HG02840 (cell line): ENCODE measurements at regions not wholly inside any gene's neighbourhood (a gene's known extent, or its start where the extent isn't known, plus 50 kb on each side); places are given as distances from the start of the nearest gene placed in this dataset.
"Not testable (repeated sequence)": the region's sequence is repeated elsewhere in the genome, so short reads cannot be mapped to it uniquely, and the experiment has no call there.

Experiments
- ATAC-seq: cut with Tn5 transposase; IDR thresholded peaks from one replicate; pipeline ENCODE4 v1.9.1; 2021; ENCODE audit warnings: mild to moderate bottlenecking, moderate library complexity, moderate number of reproducible peaks; ENCODE audit not compliant: unreplicated experiment, low FRiP score

DNA sequence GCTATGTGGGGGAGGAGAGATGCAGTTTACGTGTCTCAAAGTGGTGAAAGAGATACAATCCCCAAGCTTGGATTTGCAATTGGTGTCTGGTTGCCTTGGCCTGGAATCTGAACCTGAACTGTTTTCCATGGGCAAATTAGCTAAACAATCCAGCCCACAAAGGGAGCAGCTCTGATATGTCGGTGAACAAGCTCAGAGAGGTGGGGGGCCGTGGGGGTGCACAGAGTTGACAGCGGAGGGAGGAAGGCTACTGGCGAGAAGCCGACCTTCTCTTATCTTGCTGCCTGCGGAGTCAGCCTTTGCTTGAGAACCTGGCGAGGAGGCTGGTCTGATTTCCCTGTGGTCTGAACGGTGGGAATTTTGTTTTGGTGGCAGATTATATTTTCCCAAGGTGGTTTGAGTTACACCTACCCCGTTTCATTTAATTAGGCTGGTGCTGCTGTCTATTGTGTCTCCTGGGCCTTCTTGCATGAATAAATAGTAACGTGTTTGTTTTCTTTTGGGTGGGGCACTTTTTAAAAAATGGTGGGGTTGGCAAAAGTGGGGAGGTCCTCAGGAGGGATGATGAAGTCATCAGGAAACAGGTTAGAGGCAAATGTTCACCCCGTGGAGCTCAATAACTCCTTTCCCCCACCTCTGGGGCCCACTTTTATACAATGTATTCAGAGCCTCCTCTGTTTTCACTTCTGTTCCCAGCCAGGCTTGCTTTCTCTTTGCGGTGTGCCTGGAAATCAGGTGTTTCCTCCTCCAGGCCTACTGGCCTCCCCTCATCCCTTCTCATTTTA, 80.9 kb upstream of the IGFBP5 start:
- ATAC-seq, result no peak

DNA sequence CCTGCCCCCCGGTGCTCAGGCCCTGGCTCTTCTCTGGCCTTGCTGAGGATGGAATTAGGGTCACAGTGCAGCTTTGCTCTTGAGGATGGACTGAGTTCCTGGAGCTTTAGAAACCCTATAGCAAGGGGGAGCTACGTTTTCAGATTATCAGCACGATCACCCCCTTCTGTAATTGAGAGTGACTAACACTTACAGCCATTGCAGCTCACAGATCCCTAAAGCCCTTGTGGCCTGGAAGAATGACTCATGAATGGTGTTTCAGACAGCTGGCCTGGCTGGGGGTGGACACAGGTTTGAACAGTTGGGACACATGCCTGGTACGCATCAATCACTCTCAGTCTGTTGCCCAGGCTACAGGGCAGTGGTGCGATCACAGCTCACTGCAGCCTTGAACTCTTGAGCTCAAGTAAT, 79.7 kb upstream of the IGFBP5 start:
- no peak for ATAC-seq

GRCh38 chr2:216774620-216775019, 79.3 kb upstream of the IGFBP5 start:
- ATAC-seq, result no peak

DNA sequence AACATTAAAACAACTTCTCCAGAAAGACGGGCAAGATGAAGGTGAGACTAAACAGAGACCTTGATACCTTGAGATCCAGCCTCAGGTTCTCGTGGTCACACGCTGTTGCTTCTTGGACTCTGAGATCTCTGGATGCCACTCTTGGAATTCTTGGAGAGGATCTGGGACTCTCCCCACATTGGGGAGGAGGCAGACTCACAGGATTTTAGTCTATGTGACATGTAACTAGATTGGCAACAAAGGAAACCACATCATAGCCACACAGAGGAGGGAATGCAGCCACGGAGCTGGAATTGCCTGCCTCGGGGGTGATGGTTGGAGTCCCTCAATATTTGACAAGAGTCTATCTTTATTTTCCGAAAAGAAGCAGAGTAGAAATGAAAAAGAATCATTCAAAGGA, 78.8 kb upstream of the IGFBP5 start:
- no peak for ATAC-seq

DNA sequence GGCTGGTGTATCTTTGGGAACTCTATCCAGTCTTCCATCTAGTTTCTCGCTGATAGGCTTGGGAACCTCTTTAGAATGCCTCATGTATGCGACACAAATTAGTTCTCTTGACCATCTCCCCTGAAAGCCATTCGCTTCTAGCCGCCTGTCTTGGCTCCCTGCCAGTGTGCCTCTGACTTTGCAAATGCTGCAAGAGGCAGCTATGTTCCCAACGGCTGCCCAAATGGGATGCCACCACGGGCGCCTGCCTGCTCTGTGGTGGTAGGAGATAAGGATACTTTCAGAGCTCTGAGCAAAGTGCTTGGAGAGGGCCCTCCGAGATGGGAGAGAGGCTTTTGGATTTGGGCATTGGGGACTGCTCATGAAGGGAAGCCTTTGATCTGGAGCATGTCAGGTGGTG, 77.7 kb upstream of the IGFBP5 start:
- no peak for ATAC-seq

- no peak for ATAC-seq
Measured at GRCh38 chr2:216770717-216771116, 75.4 kb upstream of the IGFBP5 start.

DNA sequence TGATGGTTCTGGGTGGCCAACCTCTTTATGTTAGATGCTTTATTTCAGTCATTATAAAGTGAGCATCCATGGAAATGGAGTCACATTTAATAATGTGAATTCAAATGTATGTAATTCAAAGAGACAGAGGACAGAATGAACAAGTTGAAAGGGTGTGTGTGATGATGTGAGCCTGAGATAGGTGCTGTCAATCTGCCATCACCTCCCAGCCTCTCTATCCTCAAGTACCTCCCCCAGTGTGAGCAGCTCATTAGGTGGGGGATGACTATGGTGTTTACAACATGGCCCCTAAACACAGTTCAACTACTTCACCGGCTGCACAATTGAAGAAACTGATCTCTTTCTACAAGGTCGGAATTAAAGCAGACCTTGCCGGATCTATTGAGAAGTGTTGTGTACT, 74.7 kb upstream of the IGFBP5 start:
- no peak for ATAC-seq

DNA sequence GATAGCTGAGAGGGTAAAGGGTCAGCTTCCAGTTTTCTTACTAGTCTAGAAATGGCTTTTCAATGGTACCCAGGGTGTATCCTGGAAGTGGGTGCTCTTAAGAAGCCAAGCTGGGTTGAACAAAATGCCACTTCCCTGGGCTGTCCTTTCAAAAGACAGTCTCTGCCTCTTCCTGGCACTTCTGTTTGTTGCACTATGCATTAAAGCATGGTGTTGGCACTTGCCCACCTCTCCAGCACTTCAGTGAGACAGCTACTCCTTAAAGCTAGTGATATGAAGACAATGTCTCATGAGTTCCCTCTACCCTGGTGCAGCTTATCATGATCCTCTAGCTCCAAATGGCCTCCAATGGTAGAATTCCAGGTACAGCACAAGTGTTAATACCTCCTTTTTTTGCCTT, 74.3 kb upstream of the IGFBP5 start:
- no peak for ATAC-seq

- no peak for ATAC-seq
Measured at GRCh38 chr2:216768908-216769411, 73.6 kb upstream of the IGFBP5 start.

- no peak for ATAC-seq
Measured at GRCh38 chr2:216765761-216766262, 70.5 kb upstream of the IGFBP5 start.

GRCh38 chr2:216763396-216763795, 68.0 kb upstream of the IGFBP5 start:
- ATAC-seq, result no peak

DNA sequence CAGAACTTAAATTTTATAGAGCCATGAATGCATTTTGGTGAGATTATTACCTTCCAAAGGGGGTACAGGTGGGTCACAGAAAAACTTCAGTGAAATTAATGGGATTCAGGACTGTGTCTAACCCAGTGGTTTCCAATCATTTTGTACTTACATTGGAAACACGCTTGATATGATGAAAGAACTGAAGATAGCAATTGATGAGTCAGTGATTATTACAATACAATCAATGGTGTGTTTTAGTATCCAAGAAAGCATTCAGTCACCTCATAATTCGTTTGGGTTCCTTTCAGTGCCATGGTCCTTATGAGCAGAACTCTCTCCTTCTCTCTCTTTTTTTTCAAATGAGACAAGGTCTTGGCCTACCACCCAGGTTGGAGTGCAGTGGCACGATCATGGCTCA, 66.5 kb upstream of the IGFBP5 start:
- ATAC-seq, result no peak

- no peak for ATAC-seq
Measured at GRCh38 chr2:216761133-216761532, 65.8 kb upstream of the IGFBP5 start.

GRCh38 chr2:216758256-216759155, 63.2 kb upstream of the IGFBP5 start:
- no peak for ATAC-seq

- ATAC-seq, result no peak
Measured at GRCh38 chr2:216757532-216757931, 62.2 kb upstream of the IGFBP5 start.

DNA sequence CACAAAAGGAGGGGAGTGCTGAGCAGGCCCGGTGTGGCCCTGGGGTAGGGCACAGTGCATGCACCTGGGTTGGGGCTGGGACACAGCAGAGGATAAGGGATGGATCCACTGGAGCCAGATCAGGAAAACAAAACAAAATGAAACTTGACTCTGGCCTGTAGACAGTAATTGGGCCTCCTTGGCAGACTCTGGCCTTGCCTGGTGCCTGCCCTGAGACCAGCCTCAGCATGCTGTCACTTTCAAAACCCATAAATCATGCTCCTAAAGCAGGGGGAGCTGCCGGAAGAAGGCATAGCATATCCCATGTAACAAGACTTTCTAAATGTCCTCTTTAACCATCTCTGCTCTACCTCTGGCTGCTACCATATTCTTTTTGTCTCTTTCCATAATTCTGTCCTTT, 61.1 kb upstream of the IGFBP5 start:
- no peak for ATAC-seq

- no peak for ATAC-seq
Measured at GRCh38 chr2:216754812-216755211, 59.5 kb upstream of the IGFBP5 start.

DNA sequence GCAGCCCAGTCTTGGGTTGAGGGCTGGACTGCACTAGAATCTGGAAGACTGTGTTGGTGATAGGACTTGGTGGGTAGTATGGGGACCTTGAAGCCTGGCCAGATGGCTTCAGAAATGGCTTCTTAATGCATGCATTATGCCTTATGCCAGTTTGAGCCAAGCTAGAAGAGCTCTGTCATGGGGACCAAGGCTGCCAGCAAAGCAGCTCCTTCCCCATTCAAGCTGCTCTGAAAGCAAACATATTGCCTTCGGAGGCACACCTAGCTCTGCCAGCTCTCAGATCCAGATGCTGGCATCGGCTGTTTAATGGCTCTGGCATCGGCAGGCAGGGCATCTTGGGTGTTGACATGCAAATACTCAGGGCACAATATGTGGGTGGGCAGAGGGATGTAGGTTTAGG, 59.0 kb upstream of the IGFBP5 start:
- no peak for ATAC-seq

GRCh38 chr2:216752855-216753505, 57.6 kb upstream of the IGFBP5 start:
- ATAC-seq, result no peak

GRCh38 chr2:216750750-216751149, 55.4 kb upstream of the IGFBP5 start:
- not testable (repeated sequence) for ATAC-seq

- ATAC-seq, result not testable (repeated sequence)
Measured at GRCh38 chr2:216746268-216746667, 50.9 kb upstream of the IGFBP5 start.
